WTC11 (cell line): ENCODE measurements at regions not wholly inside any gene's neighbourhood (a gene's known extent, or its start where the extent isn't known, plus 50 kb on each side); places are given as distances from the start of the nearest gene placed in this dataset.

Experiments
- ATAC-seq: fragments of 200-7000 bp; cut with Tn5 transposase; 2 replicates; pipeline ENCODE4 v1.10.0; 2021; ENCODE audit warnings: mild to moderate bottlenecking, moderate library complexity
- CTCF ChIA-PET: fragments of 300-600 bp; sonication (Branson Sonifier 250); formaldehyde crosslinking; loops from one replicate; lab custom pipeline; 2021; ENCODE audit warnings: antibody characterized with exemption; lab: Charles Lee
- POLR2A ChIA-PET: fragments of 350-600 bp; sonication (Branson Sonifier 250); formaldehyde crosslinking; loops from one replicate; lab custom pipeline; 2021; ENCODE audit warnings: antibody characterized with exemption; lab: Charles Lee
- DNase-seq: peaks from one replicate; pipeline ENCODE4 v3.0.0; 2021; ENCODE audit warnings: low spot score
- H3K27ac Mint-ChIP-seq: 2 replicates; pipeline ENCODE4 v1.8.0; 2021; ENCODE audit warnings: mixed read lengths
- H3K27me3 Mint-ChIP-seq: 2 replicates; pipeline ENCODE4 v1.8.0; 2021; ENCODE audit warnings: low read depth, mild to moderate bottlenecking, moderate library complexity, mixed read lengths
- H3K36me3 Mint-ChIP-seq: 2 replicates; pipeline ENCODE4 v1.8.0; 2021; ENCODE audit warnings: mixed read lengths
- H3K4me1 Mint-ChIP-seq: 2 replicates; pipeline ENCODE4 v1.8.0; 2022; ENCODE audit warnings: mixed read lengths
- H3K4me3 Mint-ChIP-seq: 2 replicates; pipeline ENCODE4 v1.8.0; 2021; ENCODE audit warnings: mild to moderate bottlenecking, moderate library complexity, mixed read lengths
- H3K9me3 Mint-ChIP-seq: 2 replicates; pipeline ENCODE4 v1.8.0; 2021; ENCODE audit warnings: mixed read lengths
- ATF2 ChIP-seq: sonication (generic); formaldehyde crosslinking; IDR thresholded peaks from 2 replicates; pipeline ENCODE4 v1.8.1; 2022; ENCODE audit warnings: low read depth, missing genetic modification reagents, borderline replicate concordance
- CDX4 ChIP-seq: fragments of 250-450 bp; sonication (Bioruptor Pico); IDR thresholded peaks from 2 replicates; pipeline ENCODE4 v1.9.0; 2021; ENCODE audit warnings: moderate library complexity, mild to moderate bottlenecking, inconsistent platforms, borderline replicate concordance
- E2F5 ChIP-seq: sonication (generic); formaldehyde crosslinking; IDR thresholded peaks from 2 replicates; pipeline ENCODE4 v1.8.1; 2022; ENCODE audit warnings: mild to moderate bottlenecking, moderate library complexity, missing genetic modification reagents
- ETV6 ChIP-seq: sonication (generic); formaldehyde crosslinking; IDR thresholded peaks from 2 replicates; pipeline ENCODE4 v1.8.1; 2022; ENCODE audit warnings: mild to moderate bottlenecking, missing genetic modification reagents
- FOXP1 ChIP-seq: sonication (generic); formaldehyde crosslinking; IDR thresholded peaks from 2 replicates; pipeline ENCODE4 v1.8.0; 2022; ENCODE audit warnings: missing genetic modification reagents, mild to moderate bottlenecking, moderate library complexity, borderline replicate concordance
- GABPB1 ChIP-seq: sonication (generic); formaldehyde crosslinking; IDR thresholded peaks from 2 replicates; pipeline ENCODE4 v1.8.1; 2023; ENCODE audit warnings: mild to moderate bottlenecking, missing genetic modification reagents
- IRF2 ChIP-seq: sonication (generic); formaldehyde crosslinking; IDR thresholded peaks from 2 replicates; pipeline ENCODE4 v1.8.0; 2022; ENCODE audit warnings: low read depth, missing genetic modification reagents, borderline replicate concordance
- JUN ChIP-seq: sonication (generic); formaldehyde crosslinking; IDR thresholded peaks from 2 replicates; pipeline ENCODE4 v1.8.0; 2023; ENCODE audit warnings: mild to moderate bottlenecking, missing genetic modification reagents
- NFATC4 ChIP-seq: fragments of 250-450 bp; sonication (Bioruptor Pico); IDR thresholded peaks from 2 replicates; pipeline ENCODE4 v1.9.0; 2021; ENCODE audit warnings: mild to moderate bottlenecking
- NR1H2 ChIP-seq: sonication (generic); formaldehyde crosslinking; IDR thresholded peaks from 2 replicates; pipeline ENCODE4 v1.9.0; 2021; ENCODE audit warnings: mild to moderate bottlenecking, moderate library complexity, missing genetic modification reagents
- NR2C2 ChIP-seq: sonication (generic); formaldehyde crosslinking; IDR thresholded peaks from 2 replicates; pipeline ENCODE4 v1.8.0; 2022; ENCODE audit warnings: mild to moderate bottlenecking, missing genetic modification reagents
- PRRX2 ChIP-seq: fragments of 250-450 bp; sonication (Bioruptor Pico); IDR thresholded peaks from 2 replicates; pipeline ENCODE4 v1.8.0; 2021; ENCODE audit warnings: mild to moderate bottlenecking
- RELA ChIP-seq: sonication (generic); formaldehyde crosslinking; IDR thresholded peaks from 2 replicates; pipeline ENCODE4 v1.8.1; 2022; ENCODE audit warnings: missing genetic modification reagents, mild to moderate bottlenecking, borderline replicate concordance
- STAT6 ChIP-seq: sonication (generic); formaldehyde crosslinking; conservative IDR thresholded peaks from 2 replicates; pipeline ENCODE4 v1.8.1; 2023; ENCODE audit warnings: mild to moderate bottlenecking, low read depth, missing genetic modification reagents, moderate library complexity
- TEAD1 ChIP-seq: sonication (generic); formaldehyde crosslinking; IDR thresholded peaks from 2 replicates; pipeline ENCODE4 v1.8.0; 2022; ENCODE audit warnings: mild to moderate bottlenecking, missing genetic modification reagents
- ZNF219 ChIP-seq: sonication (generic); formaldehyde crosslinking; IDR thresholded peaks from 2 replicates; pipeline ENCODE4 v1.8.0; 2023; ENCODE audit warnings: missing genetic modification reagents, mild to moderate bottlenecking, borderline replicate concordance
- ZNF416 ChIP-seq: fragments of 250-450 bp; sonication (Bioruptor Pico); IDR thresholded peaks from 2 replicates; pipeline ENCODE4 v1.9.0; 2021; ENCODE audit warnings: mild to moderate bottlenecking, inconsistent platforms
- TF ChIP-seq, protein P1 (sequence below): fragments of 250-450 bp; sonication (Bioruptor Pico); IDR thresholded peaks from 2 replicates; pipeline ENCODE4 v1.9.0; 2021; ENCODE audit warnings: mild to moderate bottlenecking
- TF ChIP-seq, protein P2 (sequence below): fragments of 250-450 bp; sonication (Bioruptor Pico); IDR thresholded peaks from 2 replicates; pipeline ENCODE4 v2.1.2; 2022; ENCODE audit warnings: mild to moderate bottlenecking, moderate library complexity
- TF ChIP-seq, protein P3 (sequence below): sonication (generic); formaldehyde crosslinking; IDR thresholded peaks from 2 replicates; pipeline ENCODE4 v1.8.1; 2023; ENCODE audit warnings: mild to moderate bottlenecking, moderate library complexity, missing genetic modification reagents

- POLR2A ChIA-PET = no interaction called here
- H3K27me3 Mint-ChIP-seq = no peaks in the 10 kb centered on the region
- no peak for TF ChIP-seq NR2C2 (CRISPR knock-in tag)
- no peak for TF ChIP-seq E2F5 (CRISPR knock-in tag)
- TF ChIP-seq, protein P1, sequence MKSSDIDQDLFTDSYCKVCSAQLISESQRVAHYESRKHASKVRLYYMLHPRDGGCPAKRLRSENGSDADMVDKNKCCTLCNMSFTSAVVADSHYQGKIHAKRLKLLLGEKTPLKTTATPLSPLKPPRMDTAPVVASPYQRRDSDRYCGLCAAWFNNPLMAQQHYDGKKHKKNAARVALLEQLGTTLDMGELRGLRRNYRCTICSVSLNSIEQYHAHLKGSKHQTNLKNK (CRISPR knock-in tag) = no peak
- no peak for TF ChIP-seq NR1H2 (CRISPR knock-in tag)
- no peak for TF ChIP-seq PRRX2 (CRISPR knock-in tag)
- TF ChIP-seq, protein P2, sequence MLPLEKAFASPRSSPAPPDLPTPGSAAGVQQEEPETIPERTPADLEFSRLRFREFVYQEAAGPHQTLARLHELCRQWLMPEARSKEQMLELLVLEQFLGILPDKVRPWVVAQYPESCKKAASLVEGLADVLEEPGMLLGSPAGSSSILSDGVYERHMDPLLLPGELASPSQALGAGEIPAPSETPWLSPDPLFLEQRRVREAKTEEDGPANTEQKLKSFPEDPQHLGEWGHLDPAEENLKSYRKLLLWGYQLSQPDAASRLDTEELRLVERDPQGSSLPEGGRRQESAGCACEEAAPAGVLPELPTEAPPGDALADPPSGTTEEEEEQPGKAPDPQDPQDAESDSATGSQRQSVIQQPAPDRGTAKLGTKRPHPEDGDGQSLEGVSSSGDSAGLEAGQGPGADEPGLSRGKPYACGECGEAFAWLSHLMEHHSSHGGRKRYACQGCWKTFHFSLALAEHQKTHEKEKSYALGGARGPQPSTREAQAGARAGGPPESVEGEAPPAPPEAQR = no peak
- no peak for TF ChIP-seq FOXP1 (CRISPR knock-in tag)
- TF ChIP-seq TEAD1 (CRISPR knock-in tag) = no peak
- no peak for TF ChIP-seq ATF2 (CRISPR knock-in tag)
- no peak for TF ChIP-seq JUN (CRISPR knock-in tag)
- TF ChIP-seq ZNF416 (CRISPR knock-in tag) = no peak
- TF ChIP-seq, protein P3, sequence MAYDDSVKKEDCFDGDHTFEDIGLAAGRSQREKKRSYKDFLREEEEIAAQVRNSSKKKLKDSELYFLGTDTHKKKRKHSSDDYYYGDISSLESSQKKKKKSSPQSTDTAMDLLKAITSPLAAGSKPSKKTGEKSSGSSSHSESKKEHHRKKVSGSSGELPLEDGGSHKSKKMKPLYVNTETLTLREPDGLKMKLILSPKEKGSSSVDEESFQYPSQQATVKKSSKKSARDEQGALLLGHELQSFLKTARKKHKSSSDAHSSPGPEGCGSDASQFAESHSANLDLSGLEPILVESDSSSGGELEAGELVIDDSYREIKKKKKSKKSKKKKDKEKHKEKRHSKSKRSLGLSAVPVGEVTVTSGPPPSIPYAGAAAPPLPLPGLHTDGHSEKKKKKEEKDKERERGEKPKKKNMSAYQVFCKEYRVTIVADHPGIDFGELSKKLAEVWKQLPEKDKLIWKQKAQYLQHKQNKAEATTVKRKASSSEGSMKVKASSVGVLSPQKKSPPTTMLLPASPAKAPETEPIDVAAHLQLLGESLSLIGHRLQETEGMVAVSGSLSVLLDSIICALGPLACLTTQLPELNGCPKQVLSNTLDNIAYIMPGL (CRISPR knock-in tag) = no peak
- no peak for TF ChIP-seq NFATC4 (CRISPR knock-in tag)
- no peak for TF ChIP-seq ZNF219 (CRISPR knock-in tag)
- TF ChIP-seq RELA (CRISPR knock-in tag) = no peak
- TF ChIP-seq CDX4 (CRISPR knock-in tag) = no peak
- TF ChIP-seq, all 79 proteins: peak for 0
- CTCF ChIA-PET = no interaction called here
- ATAC-seq (no peak), DNase-seq (no peak)
- Mint-ChIP-seq H3K9me3 (no peaks in the 10 kb centered on the region), H3K4me1 (peaks cover 11% of the 10 kb centered on the region), H3K4me3 (no peak overlapping the region), H3K27ac (no peak overlapping the region), H3K36me3 (no peaks in the 10 kb centered on the region)
Measured at GRCh38 chr18:4831127-4831526, 365.9 kb downstream of the AKAIN1 start.

DNA sequence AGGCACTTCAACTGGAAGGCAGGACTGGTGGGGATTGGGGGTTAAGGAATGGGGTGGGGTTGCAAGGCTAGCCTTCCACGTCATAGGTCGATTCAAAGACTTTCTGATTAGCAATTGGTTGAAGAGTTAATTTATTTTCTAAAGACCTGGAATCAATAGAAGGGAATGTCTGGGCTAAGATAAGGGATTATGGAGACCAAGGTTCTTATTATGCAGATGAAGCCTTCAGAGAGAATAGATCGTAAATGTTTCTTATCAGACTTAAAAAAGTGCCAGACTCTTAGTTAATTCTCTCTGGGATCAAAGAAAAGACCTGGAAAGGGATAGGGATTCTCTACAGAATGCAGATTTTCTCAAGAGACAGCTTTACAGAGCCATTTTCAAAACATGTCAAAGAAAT lies 368.0 kb upstream of the DLGAP1 start:
- CTCF ChIA-PET = no interaction called here
- ATAC-seq = no peak
- no peaks in the 10 kb centered on the region for H3K36me3 Mint-ChIP-seq
- TF ChIP-seq GABPB1 (CRISPR knock-in tag) (no peak), ZNF416 (CRISPR knock-in tag) (no peak), ATF2 (CRISPR knock-in tag) (no peak), STAT6 (CRISPR knock-in tag) (no peak), PRRX2 (CRISPR knock-in tag) (no peak), IRF2 (CRISPR knock-in tag) (no peak), ETV6 (CRISPR knock-in tag) (no peak)
- TF ChIP-seq, protein P2 = no peak

More for the DNA sequence above, 368.0 kb upstream of the DLGAP1 start:
- H3K9me3 Mint-ChIP-seq = no peaks in the 10 kb centered on the region
- POLR2A ChIA-PET = no interaction called here
- H3K4me1 Mint-ChIP-seq = peaks cover 30% of the 10 kb centered on the region
- H3K4me3 Mint-ChIP-seq = no peak overlapping the region
- H3K27ac Mint-ChIP-seq = no peak overlapping the region
- H3K27me3 Mint-ChIP-seq = no peaks in the 10 kb centered on the region
- DNase-seq = no peak
